Peyer's patch (tissue), 4 donors: ENCODE measurements at regions not wholly inside any gene's neighbourhood (a gene's known extent, or its start where the extent isn't known, plus 50 kb on each side); places are given as distances from the start of the nearest gene placed in this dataset.
A peak's percentile ranks its signal among the peaks of the same experiment; 100 is the strongest.

ENCODE experiments used
- DNase-seq, 3 donors: peaks; one replicate each; pipeline ENCODE4 v3.0.0-alpha.2; 2017 to 2019
- H3K27ac ChIP-seq, 4 donors: fragments of 200-600 bp; sonication (generic); one replicate each; pipeline ENCODE4 v1.5.1; 2016 to 2019
- H3K27me3 ChIP-seq, 2 donors: fragments of 200-600 bp; sonication (generic); one replicate each; pipeline ENCODE4 v1.5.1; 2019
- H3K36me3 ChIP-seq, 3 donors: fragments of 200-600 bp; sonication (generic); one replicate each; pipeline ENCODE4 v1.5.1; 2016 to 2019
- H3K4me1 ChIP-seq, 4 donors: fragments of 200-600 bp; sonication (generic); one replicate each; pipeline ENCODE4 v1.5.1; 2016 to 2019
- H3K4me3 ChIP-seq, 4 donors: fragments of 200-600 bp; sonication (generic); 1 replicate in 3 of 4; 2 replicates in 1 of 4; pipeline ENCODE4 v1.5.1; 2016 to 2019; ENCODE audit warnings: mild to moderate bottlenecking in 1 of 4
- H3K9me3 ChIP-seq, 4 donors: fragments of 200-600 bp; sonication (generic); one replicate each; pipeline ENCODE4 v1.5.1; 2016 to 2019; ENCODE audit warnings: mild to moderate bottlenecking in 1 of 4
- POLR2A ChIP-seq, 2 donors: fragments of 450-650 bp; IDR thresholded peaks; one replicate each; pipeline ENCODE4 v1.5.1; 2017; ENCODE audit warnings: antibody characterized with exemption in 2 of 2, mild to moderate bottlenecking in 2 of 2, moderate library complexity in 2 of 2
- TF ChIP-seq, protein P1 (sequence below), 6 experiments: fragments of 450-650 bp in 4 of 6; fragments of 200-600 bp in 2 of 6; sonication (generic) in 1 of 6; IDR thresholded peaks; one replicate each; pipeline ENCODE4 v1.5.1; 2017 to 2019; ENCODE audit warnings: antibody characterized with exemption in 6 of 6, mild to moderate bottlenecking in 3 of 6, moderate library complexity in 1 of 6

DNA sequence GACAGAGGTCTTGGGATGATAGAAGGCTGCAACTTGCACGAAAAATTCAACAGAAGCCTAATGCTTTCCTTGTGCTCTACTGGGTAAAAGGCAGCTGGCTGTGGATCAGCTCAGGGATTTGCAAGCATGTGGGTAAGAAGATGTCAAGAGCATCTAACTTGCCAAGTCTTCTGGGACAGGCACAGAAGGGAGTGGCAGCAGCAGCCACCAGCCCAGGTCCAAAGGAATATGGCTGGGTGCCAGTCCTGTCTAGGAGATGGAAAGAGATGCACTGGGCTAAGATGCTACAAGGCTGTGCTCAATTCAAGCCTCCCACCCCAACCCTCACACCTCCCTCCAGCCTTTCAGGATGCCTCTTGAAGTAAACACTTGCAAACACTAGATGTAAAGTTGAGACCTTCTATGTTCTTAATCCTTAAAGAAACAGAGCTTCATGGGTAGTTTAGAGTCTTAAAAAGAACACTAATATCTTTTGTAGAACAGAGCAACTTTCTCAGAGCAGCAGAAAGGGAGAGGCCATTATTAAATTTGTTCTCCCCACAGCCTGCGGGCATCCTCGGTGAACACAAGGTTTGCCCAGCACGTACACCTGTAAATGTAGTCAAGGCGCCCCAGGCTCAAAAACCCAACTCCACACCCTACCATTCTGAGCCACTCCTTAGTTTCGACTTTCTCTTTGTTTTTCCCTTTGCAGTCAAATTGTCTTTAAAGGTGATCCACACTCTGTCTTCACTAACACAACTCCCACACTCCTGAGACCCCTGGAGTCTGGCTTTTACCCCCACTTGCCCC is 64.6 kb upstream of the BCAR3 start:
- H3K27me3 ChIP-seq: no peaks in the 10 kb centered on the region
- no peaks in the 10 kb centered on the region for H3K4me1 ChIP-seq
- DNase-seq: peak in 1 of 3 donors; percentile 44
- no peaks in the 10 kb centered on the region for H3K9me3 ChIP-seq
- H3K27ac ChIP-seq: no peak overlapping the region
- H3K4me3 ChIP-seq: no peak overlapping the region
- TF ChIP-seq POLR2A (IDR thresholded peaks at IDR 0.05): no peak
- TF ChIP-seq, protein P1, sequence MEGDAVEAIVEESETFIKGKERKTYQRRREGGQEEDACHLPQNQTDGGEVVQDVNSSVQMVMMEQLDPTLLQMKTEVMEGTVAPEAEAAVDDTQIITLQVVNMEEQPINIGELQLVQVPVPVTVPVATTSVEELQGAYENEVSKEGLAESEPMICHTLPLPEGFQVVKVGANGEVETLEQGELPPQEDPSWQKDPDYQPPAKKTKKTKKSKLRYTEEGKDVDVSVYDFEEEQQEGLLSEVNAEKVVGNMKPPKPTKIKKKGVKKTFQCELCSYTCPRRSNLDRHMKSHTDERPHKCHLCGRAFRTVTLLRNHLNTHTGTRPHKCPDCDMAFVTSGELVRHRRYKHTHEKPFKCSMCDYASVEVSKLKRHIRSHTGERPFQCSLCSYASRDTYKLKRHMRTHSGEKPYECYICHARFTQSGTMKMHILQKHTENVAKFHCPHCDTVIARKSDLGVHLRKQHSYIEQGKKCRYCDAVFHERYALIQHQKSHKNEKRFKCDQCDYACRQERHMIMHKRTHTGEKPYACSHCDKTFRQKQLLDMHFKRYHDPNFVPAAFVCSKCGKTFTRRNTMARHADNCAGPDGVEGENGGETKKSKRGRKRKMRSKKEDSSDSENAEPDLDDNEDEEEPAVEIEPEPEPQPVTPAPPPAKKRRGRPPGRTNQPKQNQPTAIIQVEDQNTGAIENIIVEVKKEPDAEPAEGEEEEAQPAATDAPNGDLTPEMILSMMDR (IDR thresholded peaks at IDR 0.05): no peak
- H3K36me3 ChIP-seq: no peaks in the 10 kb centered on the region

DNA sequence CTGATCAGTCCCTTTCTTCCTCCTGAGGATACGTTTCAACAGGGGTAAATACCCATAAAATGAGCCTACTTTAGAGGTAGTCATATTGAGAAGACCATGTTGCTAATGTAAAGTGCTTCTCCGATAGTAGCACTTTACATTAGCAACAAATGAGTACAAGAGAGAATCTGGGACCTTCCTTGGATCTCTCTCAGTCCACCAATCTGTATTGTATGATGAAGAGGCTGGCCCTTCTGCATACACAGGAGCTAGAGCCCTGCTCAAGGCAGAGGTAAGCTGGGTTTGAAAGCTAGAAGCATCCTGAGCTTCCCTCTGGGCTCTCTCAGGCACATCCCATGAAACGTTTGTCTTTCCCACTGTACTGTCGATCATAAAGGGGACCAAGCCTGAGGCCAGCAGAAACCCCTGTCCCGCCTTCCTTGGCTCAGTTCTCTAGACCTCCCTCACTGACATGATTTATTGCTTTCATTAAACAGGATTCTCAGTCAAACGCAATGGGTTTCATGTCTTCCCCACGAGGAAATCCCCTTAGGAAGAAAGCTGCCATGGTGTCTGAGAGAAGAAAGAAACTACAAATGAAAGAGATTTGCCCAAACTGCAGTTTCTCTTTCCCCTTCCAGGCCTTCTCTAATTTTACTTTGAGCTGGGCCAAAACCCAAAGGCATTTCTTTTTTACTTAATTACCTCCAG is 62.8 kb upstream of the BCAR3 start:
- Histone ChIP-seq H3K36me3 (no peaks in the 10 kb centered on the region), H3K4me1 (no peaks in the 10 kb centered on the region), H3K9me3 (no peaks in the 10 kb centered on the region), H3K27ac (no peak overlapping the region), H3K4me3 (no peak overlapping the region), H3K27me3 (no peaks in the 10 kb centered on the region)
- no peak for TF ChIP-seq POLR2A (IDR thresholded peaks at IDR 0.05)
- TF ChIP-seq, protein P1 (IDR thresholded peaks at IDR 0.05): no peak
- no peak for DNase-seq

DNA sequence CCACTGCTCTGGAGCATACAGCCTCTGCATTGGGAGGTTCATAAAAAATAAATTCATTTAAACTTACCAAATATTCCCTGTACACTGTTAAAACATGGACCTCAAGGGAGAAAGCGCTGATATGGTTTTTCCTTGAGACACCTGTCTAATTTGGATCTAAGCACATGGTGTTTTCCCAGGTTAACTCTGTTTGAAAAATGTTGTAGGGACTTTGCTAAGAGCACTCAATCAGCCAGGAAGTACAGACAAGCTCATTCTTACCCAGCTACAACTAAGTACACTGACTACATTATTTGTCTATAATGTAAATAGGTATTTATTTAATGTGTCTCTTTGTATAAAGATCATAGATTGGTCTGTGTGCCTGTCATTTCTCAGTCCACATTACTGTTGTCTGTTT is 61.8 kb upstream of the BCAR3 start:
- DNase-seq: no peak
- H3K4me3 ChIP-seq: no peak overlapping the region
- H3K9me3 ChIP-seq: no peaks in the 10 kb centered on the region
- H3K27me3 ChIP-seq: no peaks in the 10 kb centered on the region
- H3K27ac ChIP-seq: no peak overlapping the region
- no peaks in the 10 kb centered on the region for H3K4me1 ChIP-seq
- no peak for TF ChIP-seq POLR2A (IDR thresholded peaks at IDR 0.05)
- TF ChIP-seq, protein P1 (IDR thresholded peaks at IDR 0.05): no peak
- H3K36me3 ChIP-seq: no peaks in the 10 kb centered on the region

DNA sequence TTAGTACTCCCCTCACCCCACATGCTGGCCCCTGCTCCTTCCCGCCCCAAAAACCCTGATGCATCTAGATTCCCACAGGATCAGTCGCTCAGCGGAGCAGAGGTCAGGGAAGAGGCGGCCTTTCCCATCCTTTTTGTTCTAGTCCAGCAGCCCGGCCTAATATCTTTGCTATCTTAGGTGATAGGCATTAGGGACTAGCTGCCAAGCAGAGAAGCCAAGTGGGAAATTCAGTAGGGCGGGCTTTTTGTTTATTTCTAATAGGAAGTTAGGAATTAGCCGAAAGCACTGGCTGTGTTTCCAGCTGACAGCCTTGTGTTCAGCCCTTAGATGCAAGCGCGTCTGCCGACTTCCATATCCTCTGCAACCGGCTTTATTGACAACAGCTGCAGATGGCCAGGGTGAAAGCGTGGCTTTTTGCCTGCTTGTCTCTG is 59.0 kb upstream of the BCAR3 start:
- TF ChIP-seq POLR2A (IDR thresholded peaks at IDR 0.05): no peak
- TF ChIP-seq, protein P1 (IDR thresholded peaks at IDR 0.05): no peak

DNA sequence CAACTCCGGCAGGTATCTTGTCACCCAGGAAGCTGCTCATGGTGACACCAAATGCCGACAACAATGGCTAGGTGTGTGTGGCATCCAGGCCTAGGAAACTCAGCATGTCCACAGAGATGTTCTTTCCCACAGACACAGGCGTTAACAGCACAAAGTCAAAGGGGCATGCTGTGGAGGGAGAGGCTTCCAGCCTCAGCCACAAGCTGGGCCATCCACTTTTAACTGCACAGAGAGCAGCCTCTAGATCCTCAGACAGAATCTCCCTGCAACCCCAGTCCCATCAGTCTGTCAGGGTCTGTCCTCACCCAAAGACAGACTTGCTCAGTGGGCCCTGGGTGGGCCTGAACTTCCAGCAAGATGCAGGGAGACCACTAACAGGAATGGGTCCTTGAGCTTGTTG is 58.5 kb upstream of the BCAR3 start:
- Histone ChIP-seq H3K27ac (no peak overlapping the region), H3K4me1 (no peaks in the 10 kb centered on the region), H3K36me3 (no peaks in the 10 kb centered on the region), H3K9me3 (no peaks in the 10 kb centered on the region), H3K27me3 (no peaks in the 10 kb centered on the region), H3K4me3 (no peak overlapping the region)
- no peak for DNase-seq
- no peak for TF ChIP-seq POLR2A (IDR thresholded peaks at IDR 0.05)
- TF ChIP-seq, protein P1 (IDR thresholded peaks at IDR 0.05): no peak

More for the DNA sequence above, 59.0 kb upstream of the BCAR3 start:
- H3K27ac ChIP-seq: no peak overlapping the region
- H3K4me3 ChIP-seq: no peak overlapping the region
- no peak for DNase-seq
- H3K4me1 ChIP-seq: no peaks in the 10 kb centered on the region
- no peaks in the 10 kb centered on the region for H3K27me3 ChIP-seq
- H3K9me3 ChIP-seq: no peaks in the 10 kb centered on the region
- no peaks in the 10 kb centered on the region for H3K36me3 ChIP-seq
